GM12801 (cell line): ENCODE measurements at regions not wholly inside any gene's neighbourhood (a gene's known extent, or its start where the extent isn't known, plus 50 kb on each side); places are given as distances from the start of the nearest gene placed in this dataset.

Experiments used
- TF ChIP-seq, protein P1 (sequence below): IDR thresholded peaks from one replicate; pipeline ENCODE4 v1.5.1; 2011; ENCODE audit warnings: control low read depth; ENCODE audit not compliant: insufficient read length; ENCODE audit errors: extremely low read depth

DNA sequence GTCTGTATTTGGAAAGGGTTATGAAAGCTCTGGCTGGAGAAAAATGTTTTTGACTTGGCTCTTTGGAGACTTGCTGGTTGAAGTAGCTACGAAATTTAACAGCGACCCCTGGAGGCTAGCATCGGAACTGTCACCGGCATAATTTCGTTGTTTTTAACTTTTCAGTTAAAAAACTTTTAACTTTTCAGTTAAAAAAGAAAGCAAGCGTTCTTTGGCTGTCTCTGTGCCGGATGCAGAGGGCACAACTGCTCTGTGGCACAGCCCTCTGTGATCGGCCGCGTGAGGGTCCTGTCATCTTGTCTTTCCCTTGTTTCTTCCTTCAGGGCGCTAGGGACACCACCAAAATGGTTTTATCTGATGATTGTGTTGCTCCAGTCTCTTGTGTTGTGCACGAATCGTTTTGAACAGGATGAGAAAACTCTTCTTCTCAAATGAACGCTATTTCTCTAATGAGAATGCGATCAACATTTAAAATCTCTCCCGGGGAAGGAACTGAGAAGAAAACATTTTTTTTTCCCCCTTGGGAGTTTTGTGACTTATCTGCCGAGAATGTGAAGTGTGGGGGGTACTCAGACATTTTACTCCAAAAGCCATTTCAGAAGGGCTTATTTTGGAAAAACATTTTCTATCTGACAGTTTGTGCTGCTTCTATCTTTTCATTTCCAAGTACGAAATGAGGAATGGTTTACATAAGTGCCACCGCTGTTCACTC lies 57.1 kb downstream of the ADCYAP1 start:
- TF ChIP-seq, protein P1, sequence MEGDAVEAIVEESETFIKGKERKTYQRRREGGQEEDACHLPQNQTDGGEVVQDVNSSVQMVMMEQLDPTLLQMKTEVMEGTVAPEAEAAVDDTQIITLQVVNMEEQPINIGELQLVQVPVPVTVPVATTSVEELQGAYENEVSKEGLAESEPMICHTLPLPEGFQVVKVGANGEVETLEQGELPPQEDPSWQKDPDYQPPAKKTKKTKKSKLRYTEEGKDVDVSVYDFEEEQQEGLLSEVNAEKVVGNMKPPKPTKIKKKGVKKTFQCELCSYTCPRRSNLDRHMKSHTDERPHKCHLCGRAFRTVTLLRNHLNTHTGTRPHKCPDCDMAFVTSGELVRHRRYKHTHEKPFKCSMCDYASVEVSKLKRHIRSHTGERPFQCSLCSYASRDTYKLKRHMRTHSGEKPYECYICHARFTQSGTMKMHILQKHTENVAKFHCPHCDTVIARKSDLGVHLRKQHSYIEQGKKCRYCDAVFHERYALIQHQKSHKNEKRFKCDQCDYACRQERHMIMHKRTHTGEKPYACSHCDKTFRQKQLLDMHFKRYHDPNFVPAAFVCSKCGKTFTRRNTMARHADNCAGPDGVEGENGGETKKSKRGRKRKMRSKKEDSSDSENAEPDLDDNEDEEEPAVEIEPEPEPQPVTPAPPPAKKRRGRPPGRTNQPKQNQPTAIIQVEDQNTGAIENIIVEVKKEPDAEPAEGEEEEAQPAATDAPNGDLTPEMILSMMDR: no peak

DNA sequence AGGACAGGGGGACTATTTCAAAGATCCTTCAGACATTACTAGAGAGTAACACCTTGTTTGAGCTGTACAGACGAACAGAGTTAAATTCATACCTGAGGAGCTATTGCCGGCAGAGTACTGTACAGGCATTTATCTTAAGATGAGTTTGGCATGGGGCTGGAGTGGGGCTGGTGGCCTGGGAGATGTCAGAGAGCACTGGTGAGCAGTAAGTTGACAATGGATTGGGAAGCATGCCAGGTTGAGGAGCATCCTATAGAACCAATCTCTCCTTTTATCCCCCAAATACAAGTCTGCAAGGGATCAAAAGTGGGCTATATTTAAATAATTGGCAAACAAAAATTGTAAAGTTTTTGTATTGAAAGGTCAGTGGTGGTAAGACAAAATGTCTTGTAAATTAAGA lies 58.6 kb downstream of the ADCYAP1 start:
- TF ChIP-seq, protein P1: no peak

DNA sequence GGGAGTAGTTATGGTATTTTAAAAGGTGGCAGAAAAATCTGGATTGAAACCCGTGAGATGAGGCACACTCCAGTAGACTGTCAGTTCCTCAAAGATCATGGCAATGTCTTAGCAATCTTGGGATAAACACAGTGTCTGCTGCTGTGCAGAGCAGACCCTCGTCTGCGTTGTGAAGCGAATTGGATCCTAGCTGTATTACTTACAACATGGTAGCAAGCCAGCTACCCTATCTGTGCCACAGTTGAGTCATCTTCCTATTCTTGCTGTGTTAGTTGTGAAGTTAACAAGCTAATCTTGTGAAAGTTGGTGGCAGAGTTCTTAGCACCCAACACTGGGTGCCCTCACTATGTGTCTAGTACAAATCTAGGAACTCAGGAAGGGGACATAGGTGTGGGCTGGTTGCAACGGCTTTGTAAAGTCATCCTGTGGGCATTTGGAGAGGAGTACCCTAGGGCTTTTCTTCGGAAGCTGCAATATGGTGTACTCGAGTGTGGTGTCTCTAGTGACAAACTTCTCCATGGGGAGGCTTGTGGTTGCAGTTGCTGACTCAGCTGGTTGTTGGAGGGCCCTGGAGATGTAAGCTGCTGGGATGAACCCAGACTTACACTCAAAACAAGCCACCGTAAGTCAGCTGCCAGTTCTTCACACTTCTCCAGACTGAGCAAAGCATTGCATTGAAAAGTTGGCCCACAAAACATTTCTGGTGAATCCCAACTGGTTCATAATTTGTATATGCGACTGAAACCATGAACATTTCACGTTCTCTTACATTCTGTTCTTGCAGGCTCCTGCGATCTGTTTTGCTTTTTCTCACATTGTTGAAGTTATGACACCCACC lies 61.5 kb downstream of the ADCYAP1 start:
- TF ChIP-seq, protein P1: no peak

DNA sequence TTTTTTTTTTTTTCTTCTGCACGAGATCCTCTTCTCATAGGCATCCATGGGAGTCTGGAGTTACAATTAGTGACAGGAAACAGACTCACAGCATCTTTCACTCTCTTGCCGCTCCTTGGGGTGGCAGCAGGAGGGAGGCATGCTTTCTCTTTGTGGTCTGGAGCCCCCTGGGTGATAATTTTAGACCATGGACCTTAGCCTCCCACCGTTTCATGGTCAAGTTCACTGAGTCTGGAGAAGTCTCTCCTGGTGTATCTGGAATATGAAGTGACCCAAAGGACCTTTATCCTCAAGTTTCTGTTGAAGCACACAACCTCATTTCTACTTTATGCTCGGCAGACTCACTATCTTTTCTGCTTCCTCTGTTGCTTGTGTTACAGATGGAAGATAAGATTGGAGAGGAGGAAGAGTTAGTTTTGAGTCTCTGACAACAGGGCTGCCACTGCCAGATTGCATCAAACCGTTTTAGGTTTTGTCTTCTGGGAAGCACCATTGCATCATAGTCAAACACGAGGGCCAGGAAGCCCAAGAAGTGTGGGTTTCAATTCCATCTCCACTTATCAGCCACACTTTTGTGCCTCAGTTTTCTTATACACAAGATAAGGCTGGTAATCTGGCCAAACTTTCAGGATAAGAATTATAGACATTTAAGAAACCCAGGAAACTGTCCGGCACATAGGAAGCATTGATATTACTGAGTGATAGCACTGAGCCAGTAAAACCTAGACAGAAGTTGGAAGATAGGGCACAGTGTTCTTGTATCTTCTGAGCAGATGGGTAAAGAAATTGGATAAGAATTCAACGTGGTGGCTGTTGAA lies 62.3 kb downstream of the ADCYAP1 start:
- TF ChIP-seq, protein P1: no peak

DNA sequence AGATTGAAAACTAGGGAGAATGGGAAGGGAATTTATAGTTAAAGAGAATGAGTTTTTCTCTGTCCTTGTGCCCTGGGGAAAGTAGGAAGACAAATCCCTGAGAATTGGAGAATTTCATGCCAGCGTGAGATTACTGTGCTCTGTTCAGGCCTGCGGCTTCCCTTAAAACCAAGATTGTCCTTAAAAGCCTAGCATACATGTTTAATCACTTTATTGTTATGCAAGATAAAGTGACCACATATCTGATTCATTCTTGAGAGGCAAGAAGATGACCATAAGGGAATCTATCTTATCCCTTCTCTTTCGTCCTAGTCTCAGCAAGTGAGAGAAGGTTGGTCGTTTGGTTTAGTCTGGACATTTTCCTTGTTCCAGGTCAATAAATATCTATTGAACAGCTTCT lies 75.9 kb downstream of the ADCYAP1 start:
- TF ChIP-seq, protein P1: no peak

DNA sequence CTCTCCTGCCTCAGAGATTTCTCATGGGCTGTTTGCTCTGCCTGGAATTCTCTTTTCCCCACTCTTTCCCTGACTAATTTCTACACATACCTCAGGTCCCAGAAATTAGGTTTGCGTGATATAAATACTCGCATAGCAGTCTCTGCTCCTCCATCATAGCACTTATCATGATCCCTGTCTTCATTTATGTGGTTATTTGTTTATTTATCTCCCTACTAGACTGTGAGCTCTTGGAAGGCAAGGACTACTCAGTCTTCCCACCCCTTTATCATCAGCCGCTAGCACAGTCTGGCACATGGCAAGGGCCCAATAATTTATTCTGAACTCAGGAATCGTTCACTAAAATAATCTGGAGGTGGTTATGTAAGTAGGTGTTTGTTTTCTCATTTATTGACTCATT lies 79.3 kb downstream of the ADCYAP1 start:
- TF ChIP-seq, protein P1: no peak

DNA sequence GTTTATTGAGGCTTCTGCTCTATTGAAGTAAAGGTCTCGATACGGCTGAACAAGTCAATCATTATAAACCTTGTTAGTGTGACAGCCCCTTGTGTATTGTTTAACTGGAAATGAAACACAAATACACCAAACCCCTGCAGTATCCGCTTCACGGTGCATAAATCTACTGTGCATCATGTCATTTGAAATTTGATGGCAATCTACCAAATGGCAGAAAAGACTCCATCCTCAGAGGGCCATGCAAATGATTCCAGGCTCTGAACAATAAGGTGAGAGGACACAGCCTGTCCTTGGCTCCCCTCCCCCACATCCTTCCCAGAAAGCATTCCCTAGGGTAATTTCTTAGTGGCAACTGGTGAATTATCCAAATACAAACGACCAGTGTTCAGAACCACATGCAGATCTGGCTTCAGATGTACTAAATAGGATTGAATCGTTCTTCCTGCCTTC lies 80.6 kb downstream of the ADCYAP1 start:
- TF ChIP-seq, protein P1: no peak
